ENCODE measurements at regions not wholly inside any gene's neighbourhood (a gene's known extent, or its start where the extent isn't known, plus 50 kb on each side); places are given as distances from the start of the nearest gene placed in this dataset.

GRCh38 chr14:30251557-30252100 lies 307.3 kb upstream of the G2E3 start:
- Histone ChIP-seq H2AFZ (ENCODE audit: low read length) (no peak overlapping the region), H3F3A (ENCODE audit: low read length, unreplicated experiment) (no peaks in the 10 kb centered on the region), H3K27ac (ENCODE audit: low read length) (no peak overlapping the region), H3K9me2 (replicated peaks; ENCODE audit: low read length) (no peaks in the 10 kb centered on the region), H3K4me2 (ENCODE audit: low read length) (no peak overlapping the region), H3K36me3 (ENCODE audit: low read depth, low read length) (no peaks in the 10 kb centered on the region), H3K4me3 (ENCODE audit: low read length) (no peak overlapping the region), H3K79me2 (ENCODE audit: low read length) (no peaks in the 10 kb centered on the region), H3K9me3 (ENCODE audit: low read length) (no peaks in the 10 kb centered on the region), H3K4me1 (ENCODE audit: insufficient read depth, low read length) (peaks cover 4% of the 10 kb centered on the region; the same call in 1 of the 2 replicates), H3K9ac (ENCODE audit: low read length) (no peak overlapping the region), H3K27me3 (ENCODE audit: low read length) (no peaks in the 10 kb centered on the region), H4K20me1 (ENCODE audit: low read length) (no peaks in the 10 kb centered on the region)
- DNase-seq (no peak), ATAC-seq (peak; percentile 25; the same call in 1 of the 2 replicates)
- intact Hi-C loops (cut with micrococcal nuclease): loop anchor here (2.0 to 10.0 kb wide), 3 partner anchors 19 to 273 kb away; no protein-coding TSS in a partner anchor
- CTCF ChIA-PET: interaction anchor here (1.9 kb wide), 1 partner anchor 19 kb away, joined by 8 read pairs; no protein-coding TSS in a partner anchor
- POLR2A ChIA-PET (ENCODE audit: unreplicated experiment): no interaction called here
- BruUV-seq (replicated peaks): no TSS peak
- TF ChIP-seq EZH2phosphoT487 (IDR thresholded peaks at IDR 0.05; ENCODE audit: borderline replicate concordance, low read length) (no peak), EZH2 (IDR thresholded peaks at IDR 0.05; ENCODE audit: low read length, unreplicated experiment) (no peak), CTCF (conservative IDR thresholded peaks at IDR 0.05; ENCODE audit: low read depth, low read length) (no peak)

- H3K27ac ChIP-seq (ENCODE audit: low read length): no peak overlapping the region
- intact Hi-C loops (cut with micrococcal nuclease): loop anchor here (10.0 kb wide), 1 partner anchor 273 kb away; no protein-coding TSS in a partner anchor
- no peaks in the 10 kb centered on the region for H3K9me2 ChIP-seq (replicated peaks; ENCODE audit: low read length)
- no peak overlapping the region for H3K4me3 ChIP-seq (ENCODE audit: low read length)
- CTCF ChIA-PET: interaction anchor here (1.9 kb wide), 1 partner anchor 18 kb away, joined by 8 read pairs; no protein-coding TSS in a partner anchor
- H3K36me3 ChIP-seq (ENCODE audit: low read depth, low read length): no peaks in the 10 kb centered on the region
- ATAC-seq (no peak), DNase-seq (no peak)
- TF ChIP-seq CTCF (conservative IDR thresholded peaks at IDR 0.05; ENCODE audit: low read depth, low read length) (no peak), EZH2 (IDR thresholded peaks at IDR 0.05; ENCODE audit: low read length, unreplicated experiment) (no peak), EZH2phosphoT487 (IDR thresholded peaks at IDR 0.05; ENCODE audit: borderline replicate concordance, low read length) (no peak)
- POLR2A ChIA-PET (ENCODE audit: unreplicated experiment): no interaction called here
- peaks cover 4% of the 10 kb centered on the region; the same call in 1 of the 2 replicates for H3K4me1 ChIP-seq (ENCODE audit: insufficient read depth, low read length)
- no peaks in the 10 kb centered on the region for H3K27me3 ChIP-seq (ENCODE audit: low read length)
- H3F3A ChIP-seq (ENCODE audit: low read length, unreplicated experiment): no peaks in the 10 kb centered on the region
- H4K20me1 ChIP-seq (ENCODE audit: low read length): no peaks in the 10 kb centered on the region
- H3K9ac ChIP-seq (ENCODE audit: low read length): no peak overlapping the region
- BruUV-seq (replicated peaks): no TSS peak
- H3K4me2 ChIP-seq (ENCODE audit: low read length): no peak overlapping the region
- H2AFZ ChIP-seq (ENCODE audit: low read length): no peak overlapping the region
- H3K9me3 ChIP-seq (ENCODE audit: low read length): no peaks in the 10 kb centered on the region
- H3K79me2 ChIP-seq (ENCODE audit: low read length): no peaks in the 10 kb centered on the region
Observed at GRCh38 chr14:30252151-30252550, 306.8 kb upstream of the G2E3 start.
